ENCODE measurements at regions not wholly inside any gene's neighbourhood (a gene's known extent, or its start where the extent isn't known, plus 50 kb on each side); places are given as distances from the start of the nearest gene placed in this dataset.
A peak's percentile ranks its signal among the peaks of the same experiment; 100 is the strongest.

DNA sequence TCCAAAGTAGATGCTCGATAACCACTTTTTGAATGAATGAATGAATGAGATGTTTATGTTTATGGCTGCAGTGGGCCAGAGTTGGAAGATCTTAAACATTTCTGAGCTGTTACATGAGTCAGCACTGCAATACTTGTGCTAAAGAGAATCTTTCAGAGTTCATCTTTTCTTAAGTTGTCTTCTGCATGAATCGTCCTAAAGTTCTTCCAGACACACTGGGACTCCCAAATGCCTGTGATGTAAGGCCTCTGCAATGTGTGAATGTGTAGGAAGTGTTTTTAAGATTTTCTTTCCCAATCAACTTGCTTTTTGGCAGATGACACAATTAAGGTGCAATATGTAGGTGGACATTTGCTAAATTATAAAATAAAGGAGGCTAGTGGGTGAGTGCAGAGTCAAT lies 50.3 kb upstream of the TRIM9 start:
- TF ChIP-seq, protein P1, sequence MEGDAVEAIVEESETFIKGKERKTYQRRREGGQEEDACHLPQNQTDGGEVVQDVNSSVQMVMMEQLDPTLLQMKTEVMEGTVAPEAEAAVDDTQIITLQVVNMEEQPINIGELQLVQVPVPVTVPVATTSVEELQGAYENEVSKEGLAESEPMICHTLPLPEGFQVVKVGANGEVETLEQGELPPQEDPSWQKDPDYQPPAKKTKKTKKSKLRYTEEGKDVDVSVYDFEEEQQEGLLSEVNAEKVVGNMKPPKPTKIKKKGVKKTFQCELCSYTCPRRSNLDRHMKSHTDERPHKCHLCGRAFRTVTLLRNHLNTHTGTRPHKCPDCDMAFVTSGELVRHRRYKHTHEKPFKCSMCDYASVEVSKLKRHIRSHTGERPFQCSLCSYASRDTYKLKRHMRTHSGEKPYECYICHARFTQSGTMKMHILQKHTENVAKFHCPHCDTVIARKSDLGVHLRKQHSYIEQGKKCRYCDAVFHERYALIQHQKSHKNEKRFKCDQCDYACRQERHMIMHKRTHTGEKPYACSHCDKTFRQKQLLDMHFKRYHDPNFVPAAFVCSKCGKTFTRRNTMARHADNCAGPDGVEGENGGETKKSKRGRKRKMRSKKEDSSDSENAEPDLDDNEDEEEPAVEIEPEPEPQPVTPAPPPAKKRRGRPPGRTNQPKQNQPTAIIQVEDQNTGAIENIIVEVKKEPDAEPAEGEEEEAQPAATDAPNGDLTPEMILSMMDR (IDR thresholded peaks at IDR 0.05; ENCODE audit: low read depth, low read length): no peak
- H3K4me3 ChIP-seq (replicated peaks in 1 of 2; ENCODE audit: low read depth in 2 of 2, low read length in 2 of 2): no peak overlapping the region
- DNase-seq (ENCODE audit: low read depth in 2 of 2): peak; percentile 18 to 22

DNA sequence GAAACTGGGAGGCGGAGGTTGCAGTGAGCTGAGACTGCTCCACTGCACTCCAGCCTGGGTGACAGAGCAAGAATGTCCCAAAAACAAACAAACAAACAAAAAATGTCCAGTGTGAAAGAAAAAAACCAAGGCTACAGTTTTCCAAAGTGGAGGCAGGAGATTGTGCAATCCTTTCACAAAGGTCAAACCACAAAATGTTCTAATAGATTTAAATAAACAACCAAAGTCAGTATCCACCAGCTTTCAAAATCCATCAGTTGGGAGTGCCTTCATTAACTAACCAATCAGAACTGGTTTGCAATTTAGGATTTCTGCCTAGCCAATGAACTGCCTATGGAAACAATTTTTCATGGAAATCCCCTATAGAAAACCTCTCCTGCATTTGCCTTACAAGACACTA lies 52.3 kb upstream of the TRIM9 start:
- peak; percentile 60 to 63 for DNase-seq (ENCODE audit: low read depth in 2 of 2)
- no peak overlapping the region for H3K4me3 ChIP-seq (replicated peaks in 1 of 2; ENCODE audit: low read depth in 2 of 2, low read length in 2 of 2)
- TF ChIP-seq, protein P1 (IDR thresholded peaks at IDR 0.05; ENCODE audit: low read depth, low read length): no peak

DNA sequence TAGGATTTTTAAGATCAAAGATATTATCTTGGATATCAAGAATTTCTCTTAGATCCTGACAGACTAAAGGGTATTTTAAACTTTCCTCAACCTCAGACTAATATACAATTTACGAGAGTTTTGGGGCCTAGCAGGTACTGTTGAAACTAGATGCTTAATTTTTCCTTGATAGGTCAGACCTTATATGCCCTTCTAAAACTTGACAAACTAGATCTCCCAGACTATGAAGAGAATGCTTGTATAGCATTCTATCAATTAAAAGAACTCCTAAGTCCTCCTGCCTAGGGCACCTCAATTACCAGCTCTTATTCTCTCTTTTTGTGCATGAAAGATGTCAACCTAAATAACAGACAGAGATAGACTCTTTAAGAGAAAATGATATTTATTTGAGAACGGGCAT lies 60.4 kb upstream of the TRIM9 start:
- H3K4me3 ChIP-seq (replicated peaks in 1 of 2; ENCODE audit: low read depth in 2 of 2, low read length in 2 of 2): no peak overlapping the region
- no peak for DNase-seq (ENCODE audit: low read depth in 2 of 2)
- TF ChIP-seq, protein P1 (IDR thresholded peaks at IDR 0.05; ENCODE audit: low read depth, low read length): no peak

DNA sequence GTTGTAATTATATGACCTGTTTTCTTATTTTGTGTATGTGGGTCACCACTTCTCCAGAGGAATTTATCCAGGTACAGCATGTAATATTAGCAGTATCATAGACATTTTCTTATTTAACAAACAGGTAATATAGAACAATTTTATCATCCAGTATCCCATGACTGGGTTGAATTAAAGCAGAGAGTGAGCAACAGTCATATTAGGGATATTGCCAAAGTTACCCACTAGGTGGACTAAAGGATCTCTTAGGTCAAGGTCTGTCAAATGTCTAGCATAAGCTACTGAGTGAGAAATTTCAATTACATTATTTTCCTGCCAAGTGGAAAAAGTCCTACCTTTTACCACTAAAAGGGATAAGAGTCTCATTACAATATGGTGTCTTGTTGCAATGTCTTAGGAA lies 62.1 kb upstream of the TRIM9 start:
- DNase-seq (ENCODE audit: low read depth in 2 of 2): peak; percentile 57 to 65
- no peak overlapping the region for H3K4me3 ChIP-seq (replicated peaks in 1 of 2; ENCODE audit: low read depth in 2 of 2, low read length in 2 of 2)
- TF ChIP-seq, protein P1 (IDR thresholded peaks at IDR 0.05; ENCODE audit: low read depth, low read length): peak; percentile 61

DNA sequence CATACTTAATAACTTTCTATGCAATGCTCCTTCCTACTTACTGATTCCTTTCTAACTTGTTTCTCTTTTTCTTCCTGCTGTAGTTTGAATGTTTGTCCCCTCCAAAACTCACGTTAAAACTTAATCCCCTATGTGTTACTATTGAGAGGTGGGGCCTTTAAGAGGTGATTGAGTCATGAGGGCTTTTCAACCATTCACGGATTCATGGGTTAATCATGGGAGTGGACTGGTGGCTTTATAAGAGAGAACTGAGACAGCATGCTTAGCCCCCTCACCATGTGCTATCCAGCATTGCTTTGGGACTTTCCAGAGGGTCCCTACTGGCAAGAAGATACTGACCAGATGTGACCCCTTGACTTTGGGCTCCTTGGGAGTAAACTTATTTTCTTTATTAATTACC lies 66.0 kb upstream of the TRIM9 start:
- DNase-seq (ENCODE audit: low read depth in 2 of 2): no peak
- TF ChIP-seq, protein P1 (IDR thresholded peaks at IDR 0.05; ENCODE audit: low read depth, low read length): no peak
- no peak overlapping the region for H3K4me3 ChIP-seq (replicated peaks in 1 of 2; ENCODE audit: low read depth in 2 of 2, low read length in 2 of 2)

DNA sequence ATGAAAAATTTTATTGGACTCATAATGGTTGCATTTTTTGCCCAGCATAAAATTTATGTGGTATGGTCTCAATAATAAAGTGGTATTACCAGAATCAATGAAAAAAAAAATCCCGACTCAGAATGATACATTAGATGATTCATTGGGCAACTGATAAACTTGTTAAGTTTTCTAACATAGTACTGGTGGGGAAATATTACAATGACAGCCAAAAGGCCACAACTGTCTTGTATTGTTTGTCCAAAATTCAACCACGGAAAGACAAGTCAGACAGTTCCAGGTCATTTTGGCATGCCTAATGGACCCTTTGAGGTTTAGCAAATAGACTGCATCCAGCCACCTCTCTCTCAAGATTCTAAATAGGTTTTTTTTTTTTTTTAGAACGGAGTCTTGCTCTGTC lies 70.5 kb upstream of the TRIM9 start:
- peak; percentile 5 to 7 for DNase-seq (ENCODE audit: low read depth in 2 of 2)

More for the DNA sequence above, 70.5 kb upstream of the TRIM9 start:
- TF ChIP-seq, protein P1 (IDR thresholded peaks at IDR 0.05; ENCODE audit: low read depth, low read length): no peak
- no peak overlapping the region for H3K4me3 ChIP-seq (replicated peaks in 1 of 2; ENCODE audit: low read depth in 2 of 2, low read length in 2 of 2)

All from cardiac fibroblast (primary cell).